CD14-positive monocyte (primary cell): ENCODE measurements at regions not wholly inside any gene's neighbourhood (a gene's known extent, or its start where the extent isn't known, plus 50 kb on each side); places are given as distances from the start of the nearest gene placed in this dataset.
"Not testable (repeated sequence)": the region's sequence is repeated elsewhere in the genome, so short reads cannot be mapped to it uniquely, and the experiment has no call there.

Source experiments
- DNase-seq, 3 donors: peaks; one replicate each; pipeline ENCODE4 v3.0.0-alpha.2; 2011 to 2022
- H2AFZ ChIP-seq: 2 replicates; pipeline ENCODE4 v1.6.0; 2012; ENCODE audit warnings: mild to moderate bottlenecking, low read depth, low read length, inconsistent platforms; ENCODE audit not compliant: insufficient read depth, poor library complexity, severe bottlenecking
- H3K27ac ChIP-seq, 2 donors: 1 replicate in 1 of 2; 2 replicates in 1 of 2; pipeline ENCODE4 v1.5.1; 2012 to 2013; ENCODE audit warnings: low read length in 2 of 2, control low read depth in 1 of 2, inconsistent platforms in 1 of 2, low read depth in 1 of 2, mild to moderate bottlenecking in 1 of 2
- H3K27me3 ChIP-seq, 2 donors: one replicate each; pipeline versions ENCODE4 v1.6.0 to v1.6.1; 2011 to 2013; ENCODE audit warnings: low read length in 2 of 2; ENCODE audit not compliant: control insufficient read depth in 2 of 2, insufficient read depth in 2 of 2
- H3K36me3 ChIP-seq, 2 donors: replicated peaks in 1 of 2; 1 replicate in 1 of 2; 2 replicates in 1 of 2; pipeline versions ENCODE4 v1.5.1 to v1.6.1; 2012 to 2013; ENCODE audit warnings: low read length in 2 of 2, control low read depth in 1 of 2, inconsistent platforms in 1 of 2, mild to moderate bottlenecking in 1 of 2; ENCODE audit not compliant: insufficient read depth in 2 of 2, control insufficient read depth in 1 of 2
- H3K4me1 ChIP-seq, 2 donors: 1 replicate in 1 of 2; 2 replicates in 1 of 2; pipeline versions ENCODE4 v1.5.1 to v1.6.1; 2012 to 2013; ENCODE audit warnings: low read length in 2 of 2, control low read depth in 1 of 2, inconsistent platforms in 1 of 2, mild to moderate bottlenecking in 1 of 2, moderate library complexity in 1 of 2; ENCODE audit not compliant: insufficient read depth in 2 of 2, control insufficient read depth in 1 of 2
- H3K4me2 ChIP-seq: replicated peaks from 2 replicates; pipeline ENCODE3; 2012; ENCODE audit warnings: low read length, moderate library complexity, mild to moderate bottlenecking; ENCODE audit not compliant: poor library complexity, severe bottlenecking; ENCODE audit errors: extremely low read depth
- H3K4me3 ChIP-seq, 3 experiments: fragments of 200-600 bp in 1 of 3; sonication (generic) in 1 of 3; replicated peaks in 1 of 3; 1 replicate in 2 of 3; 2 replicates in 1 of 3; pipeline ENCODE4 v1.5.1; 2011 to 2013; ENCODE audit warnings: low read length in 3 of 3, mild to moderate bottlenecking in 3 of 3, control low read depth in 2 of 3, low read depth in 2 of 3, inconsistent platforms in 1 of 3, moderate library complexity in 1 of 3
- H3K79me2 ChIP-seq: 2 replicates; pipeline ENCODE4 v1.6.0; 2012; ENCODE audit warnings: mild to moderate bottlenecking, control low read depth, inconsistent platforms, low read length, moderate library complexity; ENCODE audit not compliant: insufficient read depth
- H3K9ac ChIP-seq: 2 replicates; pipeline ENCODE4 v1.6.0; 2017; ENCODE audit warnings: low read length, mild to moderate bottlenecking; ENCODE audit not compliant: insufficient read depth, poor library complexity, severe bottlenecking
- H3K9me3 ChIP-seq, 2 donors: replicated peaks in 1 of 2; 1 replicate in 1 of 2; 2 replicates in 1 of 2; pipeline versions ENCODE4 v1.5.1 to v1.6.1; 2012 to 2013; ENCODE audit warnings: low read length in 2 of 2, control low read depth in 1 of 2; ENCODE audit not compliant: control insufficient read depth in 1 of 2, insufficient read depth in 1 of 2
- H4K20me1 ChIP-seq: 2 replicates; pipeline ENCODE4 v1.6.0; 2012; ENCODE audit warnings: mild to moderate bottlenecking, low read length, control low read depth, moderate library complexity; ENCODE audit not compliant: insufficient read depth
- H3K27ac Mint-ChIP-seq, 7 donors: one replicate each; pipeline ENCODE4 v1.8.0; 2020; ENCODE audit warnings: mild to moderate bottlenecking in 7 of 7, mixed read lengths in 7 of 7, moderate library complexity in 6 of 7, inconsistent platforms in 2 of 7
- H3K27me3 Mint-ChIP-seq, 3 donors: one replicate each; pipeline ENCODE4 v1.8.0; 2021 to 2022; ENCODE audit warnings: low read depth in 3 of 3, mild to moderate bottlenecking in 3 of 3, mixed read lengths in 3 of 3, moderate library complexity in 3 of 3, inconsistent platforms in 1 of 3
- H3K36me3 Mint-ChIP-seq, 2 donors: one replicate each; pipeline ENCODE4 v1.8.0; 2020; ENCODE audit warnings: mixed read lengths in 2 of 2, inconsistent platforms in 1 of 2, mild to moderate bottlenecking in 1 of 2
- H3K4me1 Mint-ChIP-seq: one replicate; pipeline ENCODE4 v1.8.0; 2020; ENCODE audit warnings: mild to moderate bottlenecking, mixed read lengths
- H3K4me3 Mint-ChIP-seq, 2 donors: one replicate each; pipeline ENCODE4 v1.8.0; 2020; ENCODE audit warnings: mild to moderate bottlenecking in 2 of 2, mixed read lengths in 2 of 2, moderate library complexity in 1 of 2
- H3K9me3 Mint-ChIP-seq, 7 donors: one replicate each; pipeline ENCODE4 v1.8.0; 2020 to 2022; ENCODE audit warnings: mixed read lengths in 7 of 7, mild to moderate bottlenecking in 6 of 7, moderate library complexity in 6 of 7, inconsistent platforms in 2 of 7
- WGBS: methylation state at CpG from one replicate; pipeline ENCODE4 v1.1.5; 2013; ENCODE audit warnings: missing lambda C conversion rate; ENCODE audit not compliant: insufficient coverage; 5-methylcytosine and 5-hydroxymethylcytosine counted together
- intact Hi-C, 2 donors: fragments of 100-400 bp; cut with micrococcal nuclease; formaldehyde crosslinking; loops; one replicate each; pipeline versions ENCODE4 v1.15.0 to v1.15.1; 2023
- TF ChIP-seq, protein P1 (sequence below): fragments of 200-600 bp; IDR thresholded peaks from one replicate; pipeline ENCODE4 v1.8.0; 2022; ENCODE audit warnings: antibody characterized with exemption, mild to moderate bottlenecking

DNA sequence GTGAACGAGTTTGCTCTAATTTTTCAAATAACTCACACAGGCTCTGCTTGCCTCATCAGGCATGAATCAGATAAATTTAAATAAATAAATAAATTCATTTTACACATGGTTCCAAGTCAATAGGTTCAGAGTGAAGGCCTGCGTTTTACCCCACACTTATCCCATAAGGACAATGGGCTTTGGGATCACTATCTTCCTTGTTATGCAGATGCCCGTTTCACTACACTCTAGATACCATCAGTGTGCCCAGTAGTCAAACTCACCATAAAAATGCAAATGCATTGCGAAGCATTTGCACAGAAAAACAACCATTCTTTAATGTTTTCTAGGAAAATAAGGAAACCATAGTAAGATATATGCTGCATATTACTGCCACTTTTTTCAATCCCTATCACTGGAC, 155.9 kb upstream of the CCDC196 start:
- no peak for DNase-seq
- Mint-ChIP-seq H3K27me3 (no peaks in the 10 kb centered on the region), H3K27ac (no peak overlapping the region), H3K4me1 (no peaks in the 10 kb centered on the region), H3K9me3 (peaks cover 0 to 8% (median 2%) of the 10 kb centered on the region in 7 donors), H3K4me3 (no peak overlapping the region), H3K36me3 (no peaks in the 10 kb centered on the region)
- no peaks in the 10 kb centered on the region for H3K4me1 ChIP-seq
- peaks cover 0 to 3% of the 10 kb centered on the region in 2 donors for H3K9me3 ChIP-seq
- H4K20me1 ChIP-seq: no peaks in the 10 kb centered on the region
- H2AFZ ChIP-seq: no peak overlapping the region
- WGBS: 88% methylated on average over 1 of the region's 4 CpGs
- H3K4me3 ChIP-seq: no peak overlapping the region
- H3K27me3 ChIP-seq: no peaks in the 10 kb centered on the region
- H3K9ac ChIP-seq: no peak overlapping the region
- no peak overlapping the region for H3K4me2 ChIP-seq
- intact Hi-C loops: no loop called here
- H3K27ac ChIP-seq: no peak overlapping the region
- TF ChIP-seq, protein P1, sequence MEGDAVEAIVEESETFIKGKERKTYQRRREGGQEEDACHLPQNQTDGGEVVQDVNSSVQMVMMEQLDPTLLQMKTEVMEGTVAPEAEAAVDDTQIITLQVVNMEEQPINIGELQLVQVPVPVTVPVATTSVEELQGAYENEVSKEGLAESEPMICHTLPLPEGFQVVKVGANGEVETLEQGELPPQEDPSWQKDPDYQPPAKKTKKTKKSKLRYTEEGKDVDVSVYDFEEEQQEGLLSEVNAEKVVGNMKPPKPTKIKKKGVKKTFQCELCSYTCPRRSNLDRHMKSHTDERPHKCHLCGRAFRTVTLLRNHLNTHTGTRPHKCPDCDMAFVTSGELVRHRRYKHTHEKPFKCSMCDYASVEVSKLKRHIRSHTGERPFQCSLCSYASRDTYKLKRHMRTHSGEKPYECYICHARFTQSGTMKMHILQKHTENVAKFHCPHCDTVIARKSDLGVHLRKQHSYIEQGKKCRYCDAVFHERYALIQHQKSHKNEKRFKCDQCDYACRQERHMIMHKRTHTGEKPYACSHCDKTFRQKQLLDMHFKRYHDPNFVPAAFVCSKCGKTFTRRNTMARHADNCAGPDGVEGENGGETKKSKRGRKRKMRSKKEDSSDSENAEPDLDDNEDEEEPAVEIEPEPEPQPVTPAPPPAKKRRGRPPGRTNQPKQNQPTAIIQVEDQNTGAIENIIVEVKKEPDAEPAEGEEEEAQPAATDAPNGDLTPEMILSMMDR: no peak
- H3K36me3 ChIP-seq: no peaks in the 10 kb centered on the region
- H3K79me2 ChIP-seq: no peaks in the 10 kb centered on the region

DNA sequence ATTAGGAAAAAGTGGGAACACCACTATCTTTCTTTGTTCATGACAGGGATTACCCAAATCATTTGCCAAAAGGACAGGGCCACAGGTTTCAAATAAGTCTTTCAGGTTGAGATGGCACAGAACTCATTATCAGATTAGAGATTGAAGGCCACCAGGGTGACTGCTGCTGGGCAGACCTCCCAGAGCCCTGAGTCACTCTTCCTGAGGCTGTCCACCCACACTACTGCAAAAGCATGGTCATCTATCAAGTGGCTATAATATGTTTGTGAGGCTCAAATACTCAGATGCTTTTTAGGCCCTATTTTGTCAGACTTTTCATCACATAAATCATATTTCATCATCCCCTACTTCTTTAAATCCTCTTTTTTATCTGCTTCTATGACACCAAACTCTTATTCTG, 155.3 kb upstream of the CCDC196 start:
- Histone ChIP-seq H3K4me3 (no peak overlapping the region), H3K79me2 (no peaks in the 10 kb centered on the region), H4K20me1 (no peaks in the 10 kb centered on the region), H3K4me2 (no peak overlapping the region), H3K36me3 (no peaks in the 10 kb centered on the region), H3K4me1 (no peaks in the 10 kb centered on the region), H3K9me3 (peaks cover 0 to 3% of the 10 kb centered on the region in 2 donors), H3K27me3 (no peaks in the 10 kb centered on the region), H2AFZ (no peak overlapping the region), H3K9ac (no peak overlapping the region), H3K27ac (no peak overlapping the region)
- TF ChIP-seq, protein P1: no peak
- intact Hi-C loops: no loop called here
- no peaks in the 10 kb centered on the region for H3K36me3 Mint-ChIP-seq
- DNase-seq: no peak
- H3K4me3 Mint-ChIP-seq: no peak overlapping the region
- H3K27ac Mint-ChIP-seq: no peak overlapping the region
- no peaks in the 10 kb centered on the region for H3K27me3 Mint-ChIP-seq
- H3K4me1 Mint-ChIP-seq: no peaks in the 10 kb centered on the region
- peaks cover 1 to 10% (median 5%) of the 10 kb centered on the region in 7 donors for H3K9me3 Mint-ChIP-seq

DNA sequence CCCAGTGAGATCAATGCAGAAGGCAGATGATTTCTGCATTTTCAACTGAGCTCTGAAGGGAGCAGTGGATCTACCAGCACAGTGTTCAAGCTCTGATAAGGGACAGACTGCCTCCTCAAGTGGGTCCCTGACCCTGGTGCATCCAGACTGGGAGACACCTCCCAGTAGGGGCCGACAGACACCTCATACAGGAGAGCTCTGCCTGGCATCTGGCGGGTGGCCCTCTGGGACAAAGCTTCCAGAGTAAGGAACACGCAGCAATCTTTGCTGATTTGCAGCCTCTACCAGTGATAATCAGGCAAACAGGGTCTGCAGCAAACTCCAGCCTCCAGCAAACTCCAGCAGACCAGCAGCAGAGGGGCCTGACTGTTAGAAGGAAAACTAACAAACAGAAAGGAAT, 152.9 kb upstream of the CCDC196 start:
- peaks cover 3 to 12% (median 9%) of the 10 kb centered on the region in 7 donors for H3K9me3 Mint-ChIP-seq

More for the DNA sequence above, 152.9 kb upstream of the CCDC196 start:
- H3K36me3 Mint-ChIP-seq, H4K20me1 ChIP-seq, DNase-seq, H3K4me3 Mint-ChIP-seq, H3K4me2 ChIP-seq, H3K9me3 ChIP-seq, H3K79me2 ChIP-seq, H3K27me3 Mint-ChIP-seq, H3K27me3 ChIP-seq, intact Hi-C loops, H3K4me1 ChIP-seq, H3K36me3 ChIP-seq, H2AFZ ChIP-seq, H3K9ac ChIP-seq, H3K4me3 ChIP-seq, H3K27ac ChIP-seq, H3K4me1 Mint-ChIP-seq: not testable (repeated sequence)
- 80% methylated on average over 3 of the region's 3 CpGs for WGBS
- H3K27ac Mint-ChIP-seq: peak overlapping the region in 2 of 7 donors; percentile 18 to 20
